Fibroblast of skin of back (primary cell): ENCODE measurements at regions not wholly inside any gene's neighbourhood (a gene's known extent, or its start where the extent isn't known, plus 50 kb on each side); places are given as distances from the start of the nearest gene placed in this dataset.
A peak's percentile ranks its signal among the peaks of the same experiment; 100 is the strongest.

ENCODE experiments used
- DNase-seq: peaks from one replicate; pipeline ENCODE4 v3.0.0-alpha.2; 2013

GRCh38 chr7:52877240-52877639, 158.2 kb upstream of the POM121L12 start:
- DNase-seq, result no peak

GRCh38 chr7:52876402-52876801, 159.0 kb upstream of the POM121L12 start:
- no peak for DNase-seq

- DNase-seq, result no peak
Observed at GRCh38 chr7:52863652-52864051, 171.8 kb upstream of the POM121L12 start.

GRCh38 chr7:52862321-52862720, 173.1 kb upstream of the POM121L12 start:
- no peak for DNase-seq

- no peak for DNase-seq
Observed at GRCh38 chr7:52857367-52857766, 178.1 kb upstream of the POM121L12 start.

- DNase-seq, result no peak
Observed at GRCh38 chr7:52854681-52855080, 180.8 kb upstream of the POM121L12 start.

GRCh38 chr7:52851547-52851946, 183.9 kb upstream of the POM121L12 start:
- DNase-seq, result no peak

GRCh38 chr7:52843436-52843835, 192.0 kb upstream of the POM121L12 start:
- DNase-seq, result no peak

GRCh38 chr7:52842202-52842900, 193.1 kb upstream of the POM121L12 start:
- no peak for DNase-seq

- DNase-seq, result peak; percentile 74
Observed at GRCh38 chr7:52838981-52839411, 196.4 kb upstream of the POM121L12 start.

- DNase-seq, result no peak
Observed at GRCh38 chr7:52831321-52831720, 204.1 kb upstream of the POM121L12 start.

- no peak for DNase-seq
Observed at GRCh38 chr7:52830801-52831200, 204.6 kb upstream of the POM121L12 start.

GRCh38 chr7:52826515-52827265, 208.7 kb upstream of the POM121L12 start:
- DNase-seq, result no peak

GRCh38 chr7:52825611-52826010, 209.8 kb upstream of the POM121L12 start:
- DNase-seq, result no peak

GRCh38 chr7:52811537-52811936, 223.9 kb upstream of the POM121L12 start:
- DNase-seq, result no peak

- DNase-seq, result no peak
Observed at GRCh38 chr7:52799817-52800216, 235.6 kb upstream of the POM121L12 start.

- no peak for DNase-seq
Observed at GRCh38 chr7:52797801-52798200, 237.6 kb upstream of the POM121L12 start.

GRCh38 chr7:52794621-52795020, 240.8 kb upstream of the POM121L12 start:
- no peak for DNase-seq

GRCh38 chr7:52791176-52791700, 244.2 kb upstream of the POM121L12 start:
- no peak for DNase-seq

GRCh38 chr7:52786174-52786573, 249.3 kb upstream of the POM121L12 start:
- DNase-seq, result no peak

- no peak for DNase-seq
Observed at GRCh38 chr7:52782348-52782747, 253.1 kb upstream of the POM121L12 start.

- DNase-seq, result no peak
Observed at GRCh38 chr7:52781250-52781649, 254.2 kb upstream of the POM121L12 start.

- no peak for DNase-seq
Observed at GRCh38 chr7:52779004-52779403, 256.4 kb upstream of the POM121L12 start.
